ENCODE measurements at regions not wholly inside any gene's neighbourhood (a gene's known extent, or its start where the extent isn't known, plus 50 kb on each side); places are given as distances from the start of the nearest gene placed in this dataset.

- no peak overlapping the region for H3K4me3 ChIP-seq (ENCODE audit: low read depth, low read length)
- TF ChIP-seq CTCF (IDR thresholded peaks at IDR 0.05; ENCODE audit: low read depth, low read length) = no peak
Measured at GRCh38 chr9:135196474-135196873, 109.0 kb downstream of the OLFM1 start.

GRCh38 chr9:135198144-135198543 is 110.7 kb downstream of the OLFM1 start:
- no peak for TF ChIP-seq CTCF (IDR thresholded peaks at IDR 0.05; ENCODE audit: low read depth, low read length)
- no peak overlapping the region for H3K4me3 ChIP-seq (ENCODE audit: low read depth, low read length)

GRCh38 chr9:135198586-135199285 is 111.3 kb downstream of the OLFM1 start:
- no peak for TF ChIP-seq CTCF (IDR thresholded peaks at IDR 0.05; ENCODE audit: low read depth, low read length)
- no peak overlapping the region for H3K4me3 ChIP-seq (ENCODE audit: low read depth, low read length)

- H3K4me3 ChIP-seq (ENCODE audit: low read depth, low read length) = no peak overlapping the region
Measured at GRCh38 chr9:135199489-135199888, 112.0 kb downstream of the OLFM1 start.

GRCh38 chr9:135201711-135202110 is 114.2 kb downstream of the OLFM1 start:
- no peak overlapping the region for H3K4me3 ChIP-seq (ENCODE audit: low read depth, low read length)
- TF ChIP-seq CTCF (IDR thresholded peaks at IDR 0.05; ENCODE audit: low read depth, low read length) = no peak

More at GRCh38 chr9:135199489-135199888, 112.0 kb downstream of the OLFM1 start:
- no peak for TF ChIP-seq CTCF (IDR thresholded peaks at IDR 0.05; ENCODE audit: low read depth, low read length)

- H3K4me3 ChIP-seq (ENCODE audit: low read depth, low read length) = no peak overlapping the region
- TF ChIP-seq CTCF (IDR thresholded peaks at IDR 0.05; ENCODE audit: low read depth, low read length) = no peak
Measured at GRCh38 chr9:135204177-135204576, 116.7 kb downstream of the OLFM1 start.

GRCh38 chr9:135209136-135209535 is 121.7 kb downstream of the OLFM1 start:
- no peak for TF ChIP-seq CTCF (IDR thresholded peaks at IDR 0.05; ENCODE audit: low read depth, low read length)
- no peak overlapping the region for H3K4me3 ChIP-seq (ENCODE audit: low read depth, low read length)
